ENCODE measurements at regions not wholly inside any gene's neighbourhood (a gene's known extent, or its start where the extent isn't known, plus 50 kb on each side); places are given as distances from the start of the nearest gene placed in this dataset.
"Not testable (repeated sequence)": the region's sequence is repeated elsewhere in the genome, so short reads cannot be mapped to it uniquely, and the experiment has no call there.

GRCh38 chr2:111495636-111496035, 374.9 kb downstream of the BCL2L11 start:
- H3K4me2 ChIP-seq (ENCODE audit: low read length); H3K9ac ChIP-seq (ENCODE audit: low read length); H3K23ac ChIP-seq (ENCODE audit: low read length); H4K12ac ChIP-seq (ENCODE audit: low read depth, low read length); H3K79me1 ChIP-seq (ENCODE audit: low read length); H4K8ac ChIP-seq (ENCODE audit: low read depth, low read length); H3K4me3 ChIP-seq (ENCODE audit: low read depth, low read length); H3K18ac ChIP-seq (ENCODE audit: low read length); H2AK5ac ChIP-seq (ENCODE audit: low read length); H3K36me3 ChIP-seq (ENCODE audit: control insufficient read depth in 1 of 2, insufficient read depth in 2 of 2, low read length in 2 of 2); H3K9me3 ChIP-seq (ENCODE audit: insufficient read depth, low read depth, low read length); H3K4me1 ChIP-seq (ENCODE audit: control insufficient read depth in 1 of 2, insufficient read depth in 2 of 2, low read length in 2 of 2); H3K79me2 ChIP-seq (ENCODE audit: control insufficient read depth, insufficient read depth, low read length, poor library complexity); H2AFZ ChIP-seq (ENCODE audit: insufficient read depth, low read length, poor library complexity); H3K27me3 ChIP-seq (ENCODE audit: insufficient read depth, low read length): not testable (repeated sequence)
- no CpG with 5 or more reads among the region's 2 CpGs for WGBS (ENCODE audit: extremely low coverage, insufficient coverage, insufficient read length)
- Histone ChIP-seq H3K4ac (ENCODE audit: low read depth, low read length) (peak overlapping the region; percentile 9), H3K27ac (ENCODE audit: low read depth, low read length) (peak overlapping the region; percentile 84), H2BK5ac (ENCODE audit: low read depth, low read length, poor library complexity) (peak overlapping the region; percentile 78), H3K14ac (ENCODE audit: low read length) (peak overlapping the region; percentile 53), H2BK12ac (ENCODE audit: low read length) (peak overlapping the region; percentile 11), H4K91ac (ENCODE audit: low read depth, low read length) (peak overlapping the region; percentile 70), H2BK120ac (ENCODE audit: insufficient read depth, low read length, poor library complexity) (peak overlapping the region; percentile 70)
- peak; percentile 75 to 81 for DNase-seq

- H3K4ac ChIP-seq (ENCODE audit: low read depth, low read length); H4K8ac ChIP-seq (ENCODE audit: low read depth, low read length); H4K12ac ChIP-seq (ENCODE audit: low read depth, low read length); H3K4me2 ChIP-seq (ENCODE audit: low read length); H3K4me3 ChIP-seq (ENCODE audit: low read depth, low read length); H3K4me1 ChIP-seq (ENCODE audit: control insufficient read depth in 1 of 2, insufficient read depth in 2 of 2, low read length in 2 of 2); H3K18ac ChIP-seq (ENCODE audit: low read length); H3K14ac ChIP-seq (ENCODE audit: low read length); H2BK5ac ChIP-seq (ENCODE audit: low read depth, low read length, poor library complexity); H3K79me1 ChIP-seq (ENCODE audit: low read length); H2AFZ ChIP-seq (ENCODE audit: insufficient read depth, low read length, poor library complexity); H2BK12ac ChIP-seq (ENCODE audit: low read length); H3K79me2 ChIP-seq (ENCODE audit: control insufficient read depth, insufficient read depth, low read length, poor library complexity); H3K36me3 ChIP-seq (ENCODE audit: control insufficient read depth in 1 of 2, insufficient read depth in 2 of 2, low read length in 2 of 2); H3K23ac ChIP-seq (ENCODE audit: low read length); H4K91ac ChIP-seq (ENCODE audit: low read depth, low read length); H3K9me3 ChIP-seq (ENCODE audit: insufficient read depth, low read depth, low read length); H2BK120ac ChIP-seq (ENCODE audit: insufficient read depth, low read length, poor library complexity); H3K27me3 ChIP-seq (ENCODE audit: insufficient read depth, low read length); H3K9ac ChIP-seq (ENCODE audit: low read length); H2AK5ac ChIP-seq (ENCODE audit: low read length): not testable (repeated sequence)
- peak; percentile 9 to 41 for DNase-seq
- H3K27ac ChIP-seq (ENCODE audit: low read depth, low read length) = peak overlapping the region; percentile 84
- WGBS (ENCODE audit: extremely low coverage, insufficient coverage, insufficient read length) = no CpG with 5 or more reads among the region's 2 CpGs
Measured at GRCh38 chr2:111496176-111496575, 375.5 kb downstream of the BCL2L11 start.

- not testable (repeated sequence) for H2BK12ac ChIP-seq (ENCODE audit: low read length); H3K18ac ChIP-seq (ENCODE audit: low read length); DNase-seq; H3K4me2 ChIP-seq (ENCODE audit: low read length); H3K4ac ChIP-seq (ENCODE audit: low read depth, low read length); H4K12ac ChIP-seq (ENCODE audit: low read depth, low read length); H3K4me1 ChIP-seq (ENCODE audit: control insufficient read depth in 1 of 2, insufficient read depth in 2 of 2, low read length in 2 of 2); H3K9me3 ChIP-seq (ENCODE audit: insufficient read depth, low read depth, low read length); H3K79me2 ChIP-seq (ENCODE audit: control insufficient read depth, insufficient read depth, low read length, poor library complexity); H3K79me1 ChIP-seq (ENCODE audit: low read length); H3K9ac ChIP-seq (ENCODE audit: low read length); H2BK120ac ChIP-seq (ENCODE audit: insufficient read depth, low read length, poor library complexity); H3K27me3 ChIP-seq (ENCODE audit: insufficient read depth, low read length); H2AK5ac ChIP-seq (ENCODE audit: low read length); H2AFZ ChIP-seq (ENCODE audit: insufficient read depth, low read length, poor library complexity); H3K23ac ChIP-seq (ENCODE audit: low read length); H3K4me3 ChIP-seq (ENCODE audit: low read depth, low read length); H3K14ac ChIP-seq (ENCODE audit: low read length); H3K27ac ChIP-seq (ENCODE audit: low read depth, low read length); H4K8ac ChIP-seq (ENCODE audit: low read depth, low read length); H3K36me3 ChIP-seq (ENCODE audit: control insufficient read depth in 1 of 2, insufficient read depth in 2 of 2, low read length in 2 of 2)
- Histone ChIP-seq H4K91ac (ENCODE audit: low read depth, low read length) (peak overlapping the region; percentile 37), H2BK5ac (ENCODE audit: low read depth, low read length, poor library complexity) (peak overlapping the region; percentile 56)
- WGBS (ENCODE audit: extremely low coverage, insufficient coverage, insufficient read length) = no CpG with 5 or more reads among the region's 5 CpGs
Measured at GRCh38 chr2:111496860-111497259, 376.1 kb downstream of the BCL2L11 start.

GRCh38 chr2:111497270-111497669, 376.6 kb downstream of the BCL2L11 start:
- H3K14ac ChIP-seq (ENCODE audit: low read length); H2BK12ac ChIP-seq (ENCODE audit: low read length); H2AFZ ChIP-seq (ENCODE audit: insufficient read depth, low read length, poor library complexity); H3K27me3 ChIP-seq (ENCODE audit: insufficient read depth, low read length); H3K9ac ChIP-seq (ENCODE audit: low read length); H3K4me1 ChIP-seq (ENCODE audit: control insufficient read depth in 1 of 2, insufficient read depth in 2 of 2, low read length in 2 of 2); H3K23ac ChIP-seq (ENCODE audit: low read length); H3K27ac ChIP-seq (ENCODE audit: low read depth, low read length); H2AK5ac ChIP-seq (ENCODE audit: low read length); H3K4me3 ChIP-seq (ENCODE audit: low read depth, low read length); H2BK5ac ChIP-seq (ENCODE audit: low read depth, low read length, poor library complexity); DNase-seq; H3K79me2 ChIP-seq (ENCODE audit: control insufficient read depth, insufficient read depth, low read length, poor library complexity); H3K4ac ChIP-seq (ENCODE audit: low read depth, low read length); H3K18ac ChIP-seq (ENCODE audit: low read length); H3K4me2 ChIP-seq (ENCODE audit: low read length); H3K36me3 ChIP-seq (ENCODE audit: control insufficient read depth in 1 of 2, insufficient read depth in 2 of 2, low read length in 2 of 2); H4K8ac ChIP-seq (ENCODE audit: low read depth, low read length); H4K12ac ChIP-seq (ENCODE audit: low read depth, low read length); H3K9me3 ChIP-seq (ENCODE audit: insufficient read depth, low read depth, low read length); H3K79me1 ChIP-seq (ENCODE audit: low read length); H4K91ac ChIP-seq (ENCODE audit: low read depth, low read length): not testable (repeated sequence)
- peak overlapping the region; percentile 33 for H2BK120ac ChIP-seq (ENCODE audit: insufficient read depth, low read length, poor library complexity)
- no CpG with 5 or more reads among the region's 2 CpGs for WGBS (ENCODE audit: extremely low coverage, insufficient coverage, insufficient read length)
